ENCODE measurements at regions not wholly inside any gene's neighbourhood (a gene's known extent, or its start where the extent isn't known, plus 50 kb on each side); places are given as distances from the start of the nearest gene placed in this dataset.
"Not testable (repeated sequence)": the region's sequence is repeated elsewhere in the genome, so short reads cannot be mapped to it uniquely, and the experiment has no call there.

GRCh38 chrX:123036401-123036800 is 147.7 kb upstream of the GRIA3 start:
- DNase-seq (ENCODE audit: low read depth in 4 of 4, low spot score in 1 of 4), result no peak

GRCh38 chrX:123049071-123049625 is 134.9 kb upstream of the GRIA3 start:
- DNase-seq (ENCODE audit: low read depth in 4 of 4, low spot score in 1 of 4), result no peak

- DNase-seq (ENCODE audit: low read depth in 4 of 4, low spot score in 1 of 4), result no peak
These were observed 123.1 kb upstream of the GRIA3 start for GRCh38 chrX:123060986-123061385.

- no peak for DNase-seq (ENCODE audit: low read depth in 4 of 4, low spot score in 1 of 4)
These were observed 120.0 kb upstream of the GRIA3 start for GRCh38 chrX:123064053-123064452.

- DNase-seq (ENCODE audit: low read depth in 4 of 4, low spot score in 1 of 4), result no peak
These were observed 111.2 kb upstream of the GRIA3 start for GRCh38 chrX:123072686-123073385.

- no peak for DNase-seq (ENCODE audit: low read depth in 4 of 4, low spot score in 1 of 4)
These were observed 108.0 kb upstream of the GRIA3 start for GRCh38 chrX:123075947-123076561.

GRCh38 chrX:123077631-123078030 is 106.4 kb upstream of the GRIA3 start:
- DNase-seq (ENCODE audit: low read depth in 4 of 4, low spot score in 1 of 4), result no peak

- DNase-seq (ENCODE audit: low read depth in 4 of 4, low spot score in 1 of 4), result no peak
These were observed 104.0 kb upstream of the GRIA3 start for GRCh38 chrX:123080065-123080464.

- no peak for DNase-seq (ENCODE audit: low read depth in 4 of 4, low spot score in 1 of 4)
These were observed 102.3 kb upstream of the GRIA3 start for GRCh38 chrX:123081776-123082175.

GRCh38 chrX:123083924-123084323 is 100.2 kb upstream of the GRIA3 start:
- no peak for DNase-seq (ENCODE audit: low read depth in 4 of 4, low spot score in 1 of 4)

GRCh38 chrX:123084797-123085196 is 99.3 kb upstream of the GRIA3 start:
- no peak for DNase-seq (ENCODE audit: low read depth in 4 of 4, low spot score in 1 of 4)

GRCh38 chrX:123085311-123085940 is 98.7 kb upstream of the GRIA3 start:
- no peak for DNase-seq (ENCODE audit: low read depth in 4 of 4, low spot score in 1 of 4)

GRCh38 chrX:123086768-123087167 is 97.3 kb upstream of the GRIA3 start:
- no peak for DNase-seq (ENCODE audit: low read depth in 4 of 4, low spot score in 1 of 4)

- DNase-seq (ENCODE audit: low read depth in 4 of 4, low spot score in 1 of 4), result no peak
These were observed 96.8 kb upstream of the GRIA3 start for GRCh38 chrX:123087326-123087725.

GRCh38 chrX:123088331-123088730 is 95.7 kb upstream of the GRIA3 start:
- no peak for DNase-seq (ENCODE audit: low read depth in 4 of 4, low spot score in 1 of 4)

- no peak for DNase-seq (ENCODE audit: low read depth in 4 of 4, low spot score in 1 of 4)
These were observed 95.1 kb upstream of the GRIA3 start for GRCh38 chrX:123088930-123089329.

GRCh38 chrX:123093792-123094191 is 90.3 kb upstream of the GRIA3 start:
- no peak for DNase-seq (ENCODE audit: low read depth in 4 of 4, low spot score in 1 of 4)

GRCh38 chrX:123108513-123109427 is 75.3 kb upstream of the GRIA3 start:
- no peak for DNase-seq (ENCODE audit: low read depth in 4 of 4, low spot score in 1 of 4)

- no peak for DNase-seq (ENCODE audit: low read depth in 4 of 4, low spot score in 1 of 4)
These were observed 62.8 kb upstream of the GRIA3 start for GRCh38 chrX:123121241-123121640.

GRCh38 chrX:123129805-123130204 is 54.3 kb upstream of the GRIA3 start:
- not testable (repeated sequence) for DNase-seq (ENCODE audit: low read depth in 4 of 4, low spot score in 1 of 4)
